WTC11 (cell line): ENCODE measurements at regions not wholly inside any gene's neighbourhood (a gene's known extent, or its start where the extent isn't known, plus 50 kb on each side); places are given as distances from the start of the nearest gene placed in this dataset.

ENCODE experiments used
- ATAC-seq: fragments of 200-7000 bp; cut with Tn5 transposase; 2 replicates; pipeline ENCODE4 v1.10.0; 2021; ENCODE audit warnings: mild to moderate bottlenecking, moderate library complexity
- CTCF ChIA-PET: fragments of 300-600 bp; sonication (Branson Sonifier 250); formaldehyde crosslinking; loops from one replicate; lab custom pipeline; 2021; ENCODE audit warnings: antibody characterized with exemption; lab: Charles Lee
- POLR2A ChIA-PET: fragments of 350-600 bp; sonication (Branson Sonifier 250); formaldehyde crosslinking; loops from one replicate; lab custom pipeline; 2021; ENCODE audit warnings: antibody characterized with exemption; lab: Charles Lee
- DNase-seq: peaks from one replicate; pipeline ENCODE4 v3.0.0; 2021; ENCODE audit warnings: low spot score
- H3K27ac Mint-ChIP-seq: 2 replicates; pipeline ENCODE4 v1.8.0; 2021; ENCODE audit warnings: mixed read lengths
- H3K27me3 Mint-ChIP-seq: 2 replicates; pipeline ENCODE4 v1.8.0; 2021; ENCODE audit warnings: low read depth, mild to moderate bottlenecking, moderate library complexity, mixed read lengths
- H3K36me3 Mint-ChIP-seq: 2 replicates; pipeline ENCODE4 v1.8.0; 2021; ENCODE audit warnings: mixed read lengths
- H3K4me1 Mint-ChIP-seq: 2 replicates; pipeline ENCODE4 v1.8.0; 2022; ENCODE audit warnings: mixed read lengths
- H3K4me3 Mint-ChIP-seq: 2 replicates; pipeline ENCODE4 v1.8.0; 2021; ENCODE audit warnings: mild to moderate bottlenecking, moderate library complexity, mixed read lengths
- H3K9me3 Mint-ChIP-seq: 2 replicates; pipeline ENCODE4 v1.8.0; 2021; ENCODE audit warnings: mixed read lengths
- CTCF ChIP-seq: fragments of 200-600 bp; IDR thresholded peaks from 2 replicates; pipeline ENCODE4 v1.8.0; 2022; ENCODE audit warnings: antibody characterized with exemption
- E2F4 ChIP-seq: sonication (generic); formaldehyde crosslinking; IDR thresholded peaks from 2 replicates; pipeline ENCODE4 v1.8.1; 2022; ENCODE audit warnings: low read depth, mild to moderate bottlenecking, moderate library complexity, missing genetic modification reagents, borderline replicate concordance
- NFATC4 ChIP-seq: fragments of 250-450 bp; sonication (Bioruptor Pico); IDR thresholded peaks from 2 replicates; pipeline ENCODE4 v1.9.0; 2021; ENCODE audit warnings: mild to moderate bottlenecking
- OVOL2 ChIP-seq: fragments of 250-450 bp; sonication (Bioruptor Pico); IDR thresholded peaks from 2 replicates; pipeline ENCODE4 v1.9.0; 2021; ENCODE audit warnings: mild to moderate bottlenecking, borderline replicate concordance
- PRDM15 ChIP-seq: sonication (generic); formaldehyde crosslinking; IDR thresholded peaks from 2 replicates; pipeline ENCODE4 v1.8.0; 2022; ENCODE audit warnings: missing genetic modification reagents
- PREB ChIP-seq: sonication (generic); formaldehyde crosslinking; IDR thresholded peaks from 2 replicates; pipeline ENCODE4 v1.8.1; 2022; ENCODE audit warnings: mild to moderate bottlenecking, missing genetic modification reagents, moderate library complexity, borderline replicate concordance
- RELA ChIP-seq: sonication (generic); formaldehyde crosslinking; IDR thresholded peaks from 2 replicates; pipeline ENCODE4 v1.8.1; 2022; ENCODE audit warnings: missing genetic modification reagents, mild to moderate bottlenecking, borderline replicate concordance
- SMAD3 ChIP-seq: sonication (generic); formaldehyde crosslinking; IDR thresholded peaks from 2 replicates; pipeline ENCODE4 v1.8.0; 2022; ENCODE audit warnings: missing genetic modification reagents, mild to moderate bottlenecking, borderline replicate concordance
- SMAD4 ChIP-seq: sonication (generic); formaldehyde crosslinking; IDR thresholded peaks from 2 replicates; pipeline ENCODE4 v1.8.0; 2022; ENCODE audit warnings: mild to moderate bottlenecking, missing genetic modification reagents
- TEAD4 ChIP-seq: sonication (generic); formaldehyde crosslinking; IDR thresholded peaks from 2 replicates; pipeline ENCODE4 v1.8.0; 2022; ENCODE audit warnings: mild to moderate bottlenecking, missing genetic modification reagents
- ZNF232 ChIP-seq: sonication (generic); formaldehyde crosslinking; IDR thresholded peaks from 2 replicates; pipeline ENCODE4 v1.8.0; 2022; ENCODE audit warnings: mild to moderate bottlenecking, missing genetic modification reagents
- ZNF281 ChIP-seq: sonication (generic); formaldehyde crosslinking; IDR thresholded peaks from 2 replicates; pipeline ENCODE4 v1.8.0; 2023; ENCODE audit warnings: mild to moderate bottlenecking, missing genetic modification reagents
- TF ChIP-seq, protein P1 (sequence below): sonication (generic); formaldehyde crosslinking; IDR thresholded peaks from 2 replicates; pipeline ENCODE4 v1.8.1; 2023; ENCODE audit warnings: mild to moderate bottlenecking, missing genetic modification reagents, moderate library complexity
- TF ChIP-seq, protein P2 (sequence below): fragments of 250-450 bp; sonication (Bioruptor Pico); IDR thresholded peaks from 2 replicates; pipeline ENCODE4 v1.8.0; 2021; ENCODE audit warnings: mild to moderate bottlenecking
- TF ChIP-seq, protein P3 (sequence below): fragments of 250-450 bp; sonication (Bioruptor Pico); IDR thresholded peaks from 2 replicates; pipeline ENCODE4 v1.9.0; 2021; ENCODE audit warnings: mild to moderate bottlenecking, borderline replicate concordance

- H3K9me3 Mint-ChIP-seq = peaks cover 14% of the 10 kb centered on the region
- no peak overlapping the region for H3K27ac Mint-ChIP-seq
- ChIA-PET POLR2A (interaction anchor here (0.6 kb wide), 1 partner anchor 735 kb away, joined by 3 read pairs; no protein-coding TSS in a partner anchor), CTCF (no interaction called here)
- TF ChIP-seq, protein P1, sequence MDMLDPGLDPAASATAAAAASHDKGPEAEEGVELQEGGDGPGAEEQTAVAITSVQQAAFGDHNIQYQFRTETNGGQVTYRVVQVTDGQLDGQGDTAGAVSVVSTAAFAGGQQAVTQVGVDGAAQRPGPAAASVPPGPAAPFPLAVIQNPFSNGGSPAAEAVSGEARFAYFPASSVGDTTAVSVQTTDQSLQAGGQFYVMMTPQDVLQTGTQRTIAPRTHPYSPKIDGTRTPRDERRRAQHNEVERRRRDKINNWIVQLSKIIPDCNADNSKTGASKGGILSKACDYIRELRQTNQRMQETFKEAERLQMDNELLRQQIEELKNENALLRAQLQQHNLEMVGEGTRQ (CRISPR knock-in tag) = no peak
- no peak for TF ChIP-seq PRDM15
- no peak for TF ChIP-seq OVOL2 (CRISPR knock-in tag)
- ATAC-seq (no peak), DNase-seq (peak; percentile 6)
- no peaks in the 10 kb centered on the region for H3K4me1 Mint-ChIP-seq
- H3K27me3 Mint-ChIP-seq = no peaks in the 10 kb centered on the region
- no peak overlapping the region for H3K4me3 Mint-ChIP-seq
- H3K36me3 Mint-ChIP-seq = peaks cover 3% of the 10 kb centered on the region; the same call in 1 of the 2 replicates
Observed at GRCh38 chr4:96126227-96126626, 286.3 kb downstream of the PDHA2 start.

- POLR2A ChIA-PET = no interaction called here
- H3K4me3 Mint-ChIP-seq = no peak overlapping the region
- H3K27ac Mint-ChIP-seq = no peak overlapping the region
- no peaks in the 10 kb centered on the region for H3K9me3 Mint-ChIP-seq
- H3K4me1 Mint-ChIP-seq = no peaks in the 10 kb centered on the region
- no peak for DNase-seq
- ATAC-seq = no peak
- no peaks in the 10 kb centered on the region for H3K36me3 Mint-ChIP-seq
- CTCF ChIA-PET = no interaction called here
- H3K27me3 Mint-ChIP-seq = no peaks in the 10 kb centered on the region
- no peak for TF ChIP-seq NFATC4
- no peak for TF ChIP-seq TEAD4
- no peak for TF ChIP-seq PREB (CRISPR knock-in tag)
- TF ChIP-seq SMAD3 = no peak
- no peak for TF ChIP-seq E2F4
- TF ChIP-seq ZNF232 = no peak
- TF ChIP-seq, protein P2, sequence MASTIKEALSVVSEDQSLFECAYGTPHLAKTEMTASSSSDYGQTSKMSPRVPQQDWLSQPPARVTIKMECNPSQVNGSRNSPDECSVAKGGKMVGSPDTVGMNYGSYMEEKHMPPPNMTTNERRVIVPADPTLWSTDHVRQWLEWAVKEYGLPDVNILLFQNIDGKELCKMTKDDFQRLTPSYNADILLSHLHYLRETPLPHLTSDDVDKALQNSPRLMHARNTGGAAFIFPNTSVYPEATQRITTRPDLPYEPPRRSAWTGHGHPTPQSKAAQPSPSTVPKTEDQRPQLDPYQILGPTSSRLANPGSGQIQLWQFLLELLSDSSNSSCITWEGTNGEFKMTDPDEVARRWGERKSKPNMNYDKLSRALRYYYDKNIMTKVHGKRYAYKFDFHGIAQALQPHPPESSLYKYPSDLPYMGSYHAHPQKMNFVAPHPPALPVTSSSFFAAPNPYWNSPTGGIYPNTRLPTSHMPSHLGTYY (CRISPR knock-in tag) = no peak
- TF ChIP-seq, protein P3, sequence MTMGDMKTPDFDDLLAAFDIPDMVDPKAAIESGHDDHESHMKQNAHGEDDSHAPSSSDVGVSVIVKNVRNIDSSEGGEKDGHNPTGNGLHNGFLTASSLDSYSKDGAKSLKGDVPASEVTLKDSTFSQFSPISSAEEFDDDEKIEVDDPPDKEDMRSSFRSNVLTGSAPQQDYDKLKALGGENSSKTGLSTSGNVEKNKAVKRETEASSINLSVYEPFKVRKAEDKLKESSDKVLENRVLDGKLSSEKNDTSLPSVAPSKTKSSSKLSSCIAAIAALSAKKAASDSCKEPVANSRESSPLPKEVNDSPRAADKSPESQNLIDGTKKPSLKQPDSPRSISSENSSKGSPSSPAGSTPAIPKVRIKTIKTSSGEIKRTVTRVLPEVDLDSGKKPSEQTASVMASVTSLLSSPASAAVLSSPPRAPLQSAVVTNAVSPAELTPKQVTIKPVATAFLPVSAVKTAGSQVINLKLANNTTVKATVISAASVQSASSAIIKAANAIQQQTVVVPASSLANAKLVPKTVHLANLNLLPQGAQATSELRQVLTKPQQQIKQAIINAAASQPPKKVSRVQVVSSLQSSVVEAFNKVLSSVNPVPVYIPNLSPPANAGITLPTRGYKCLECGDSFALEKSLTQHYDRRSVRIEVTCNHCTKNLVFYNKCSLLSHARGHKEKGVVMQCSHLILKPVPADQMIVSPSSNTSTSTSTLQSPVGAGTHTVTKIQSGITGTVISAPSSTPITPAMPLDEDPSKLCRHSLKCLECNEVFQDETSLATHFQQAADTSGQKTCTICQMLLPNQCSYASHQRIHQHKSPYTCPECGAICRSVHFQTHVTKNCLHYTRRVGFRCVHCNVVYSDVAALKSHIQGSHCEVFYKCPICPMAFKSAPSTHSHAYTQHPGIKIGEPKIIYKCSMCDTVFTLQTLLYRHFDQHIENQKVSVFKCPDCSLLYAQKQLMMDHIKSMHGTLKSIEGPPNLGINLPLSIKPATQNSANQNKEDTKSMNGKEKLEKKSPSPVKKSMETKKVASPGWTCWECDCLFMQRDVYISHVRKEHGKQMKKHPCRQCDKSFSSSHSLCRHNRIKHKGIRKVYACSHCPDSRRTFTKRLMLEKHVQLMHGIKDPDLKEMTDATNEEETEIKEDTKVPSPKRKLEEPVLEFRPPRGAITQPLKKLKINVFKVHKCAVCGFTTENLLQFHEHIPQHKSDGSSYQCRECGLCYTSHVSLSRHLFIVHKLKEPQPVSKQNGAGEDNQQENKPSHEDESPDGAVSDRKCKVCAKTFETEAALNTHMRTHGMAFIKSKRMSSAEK (CRISPR knock-in tag) = no peak
- TF ChIP-seq ZNF281 (CRISPR knock-in tag) = no peak
- no peak for TF ChIP-seq SMAD4 (CRISPR knock-in tag)
- no peak for TF ChIP-seq RELA
- TF ChIP-seq CTCF = no peak
Observed at GRCh38 chr4:96131186-96131585, 291.3 kb downstream of the PDHA2 start.
